ENCODE measurements at regions not wholly inside any gene's neighbourhood (a gene's known extent, or its start where the extent isn't known, plus 50 kb on each side); places are given as distances from the start of the nearest gene placed in this dataset.
"Not testable (repeated sequence)": the region's sequence is repeated elsewhere in the genome, so short reads cannot be mapped to it uniquely, and the experiment has no call there.

GRCh38 chrX:67213686-67214085, 330.1 kb upstream of the AR start:
- DNase-seq; H4K8ac ChIP-seq (ENCODE audit: low read depth in 2 of 2, low read length in 2 of 2); H4K91ac ChIP-seq (ENCODE audit: insufficient read depth, low read depth, low read length); intact Hi-C loops (cut with micrococcal nuclease); BruUV-seq (replicated peaks); H2BK5ac ChIP-seq (ENCODE audit: low read depth, low read length, poor library complexity, severe bottlenecking); CTCF ChIA-PET; H3K9ac ChIP-seq (ENCODE audit: low read depth, low read length); POLR2A ChIA-PET (ENCODE audit: unreplicated experiment); H3K27ac ChIP-seq (ENCODE audit: insufficient read depth, low read length); H2AK5ac ChIP-seq (ENCODE audit: low read depth, low read length); ATAC-seq (ENCODE audit: low read depth); H2BK15ac ChIP-seq (ENCODE audit: low read depth, low read length); H3K4me3 ChIP-seq (ENCODE audit: insufficient read depth, low read depth, low read length); H3K4ac ChIP-seq (ENCODE audit: low read depth, low read length); H3K56ac ChIP-seq (ENCODE audit: extremely low read depth, insufficient read depth, low read length); H3K4me1 ChIP-seq (ENCODE audit: control insufficient read depth, insufficient read depth, low read length); H3K14ac ChIP-seq (replicated peaks; ENCODE audit: low read depth, low read length); H3K9me3 ChIP-seq (ENCODE audit: control insufficient read depth, insufficient read depth, low read length); in situ Hi-C loops (cut with MboI; ENCODE audit: low sequenced_read_pairs); H3K36me3 ChIP-seq (ENCODE audit: control insufficient read depth, insufficient read depth, low read length); H3K23ac ChIP-seq (ENCODE audit: low read depth, low read length); H2AK9ac ChIP-seq (replicated peaks; ENCODE audit: low read depth, low read length, poor library complexity); H4K20me1 ChIP-seq (ENCODE audit: insufficient read depth, low read length); H2BK20ac ChIP-seq (ENCODE audit: low read depth, low read length); H3K79me1 ChIP-seq (ENCODE audit: low read depth in 1 of 2, low read length in 2 of 2); H3K4me2 ChIP-seq (ENCODE audit: low read depth, low read length); H2AFZ ChIP-seq (replicated peaks; ENCODE audit: low read length, poor library complexity); H3K27me3 ChIP-seq (ENCODE audit: control insufficient read depth, insufficient read depth, low read length); H2BK120ac ChIP-seq (ENCODE audit: low read depth, low read length); H4K5ac ChIP-seq (ENCODE audit: low read depth, low read length); H3K9me1 ChIP-seq (ENCODE audit: insufficient read depth, low read length); dilution Hi-C loops (cut with HindIII; ENCODE audit: low sequenced_read_pairs, unreplicated experiment); H3K18ac ChIP-seq (ENCODE audit: low read depth, low read length): not testable (repeated sequence)
- WGBS, 2 experiments (ENCODE audit: extremely low coverage in 2 of 2, insufficient read length in 1 of 2), result no CpG with 5 or more reads among the region's 3 CpGs
